Fibroblast of upper back skin (primary cell): ENCODE measurements at regions not wholly inside any gene's neighbourhood (a gene's known extent, or its start where the extent isn't known, plus 50 kb on each side); places are given as distances from the start of the nearest gene placed in this dataset.

Experiments
- DNase-seq: peaks from one replicate; pipeline ENCODE4 v3.0.0-alpha.2; 2013

DNA sequence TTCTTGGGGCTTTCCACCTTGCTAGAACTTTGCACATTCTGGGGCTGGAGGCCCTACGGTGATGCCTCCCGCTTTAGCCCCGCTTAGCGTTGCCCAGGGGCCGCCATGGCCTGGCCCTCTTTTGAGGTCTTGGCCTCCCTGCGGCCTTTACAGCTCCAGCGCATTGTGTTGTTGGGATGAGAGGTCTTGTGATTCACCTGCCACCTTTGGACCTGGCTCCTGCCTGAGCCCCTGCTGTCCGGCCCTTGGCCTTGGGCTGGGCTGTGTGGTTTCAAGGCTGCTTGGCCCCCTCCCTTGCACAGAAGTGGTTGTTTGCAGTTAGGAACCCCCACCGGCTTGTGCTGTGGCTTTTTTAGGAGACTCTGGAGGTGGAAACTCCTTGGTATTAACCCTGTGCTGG lies 61.0 kb upstream of the CDH4 start:
- DNase-seq: no peak

DNA sequence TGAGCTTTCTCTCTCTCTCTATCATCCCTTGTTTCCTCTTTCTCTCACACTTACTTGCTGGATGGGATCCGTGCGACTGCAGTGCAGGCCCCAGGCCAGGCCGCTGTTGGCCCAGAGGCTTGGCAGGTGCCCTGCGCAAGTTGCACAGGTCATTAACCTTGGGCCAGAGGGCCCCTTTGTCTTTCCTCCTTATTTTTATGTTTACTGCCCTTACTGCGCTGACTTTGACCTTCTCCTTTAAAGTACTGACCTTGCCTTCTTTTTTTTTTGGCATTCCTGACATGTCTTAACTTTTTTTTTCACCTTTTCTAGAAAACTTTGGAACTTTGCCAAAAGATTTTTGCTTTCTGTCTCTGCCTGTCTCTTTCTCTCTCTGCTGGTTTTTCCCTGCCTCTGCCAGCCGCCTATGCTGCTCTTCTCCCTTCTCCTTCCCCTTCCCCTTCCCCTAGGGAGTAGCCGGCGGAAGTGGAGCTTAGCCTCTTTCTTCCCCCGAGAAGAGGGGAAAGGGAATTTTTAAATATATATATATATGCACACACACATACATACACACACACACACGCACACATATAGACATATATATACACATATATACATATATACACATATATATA lies 59.6 kb upstream of the CDH4 start:
- no peak for DNase-seq

DNA sequence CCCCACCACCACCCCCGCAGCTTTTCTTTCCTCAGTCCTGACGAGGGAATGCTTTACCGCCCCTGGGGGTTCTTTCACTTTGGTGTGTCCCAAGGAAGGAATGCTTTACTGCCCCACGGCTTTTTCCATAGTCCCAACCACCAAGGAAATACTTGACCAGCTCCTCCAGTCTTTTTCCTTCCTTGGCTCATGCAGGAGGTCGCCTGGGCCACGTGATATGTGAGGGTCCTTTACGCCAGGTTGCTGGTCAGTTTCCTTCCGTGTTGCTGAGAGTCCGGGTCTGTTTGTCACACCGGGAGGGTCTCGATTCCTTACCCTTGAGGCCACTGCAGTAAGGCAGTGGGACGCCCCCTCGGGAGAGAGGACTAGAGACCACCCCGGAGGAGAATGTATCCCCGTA lies 58.9 kb upstream of the CDH4 start:
- DNase-seq: no peak
